ENCODE measurements at regions not wholly inside any gene's neighbourhood (a gene's known extent, or its start where the extent isn't known, plus 50 kb on each side); places are given as distances from the start of the nearest gene placed in this dataset.

DNA sequence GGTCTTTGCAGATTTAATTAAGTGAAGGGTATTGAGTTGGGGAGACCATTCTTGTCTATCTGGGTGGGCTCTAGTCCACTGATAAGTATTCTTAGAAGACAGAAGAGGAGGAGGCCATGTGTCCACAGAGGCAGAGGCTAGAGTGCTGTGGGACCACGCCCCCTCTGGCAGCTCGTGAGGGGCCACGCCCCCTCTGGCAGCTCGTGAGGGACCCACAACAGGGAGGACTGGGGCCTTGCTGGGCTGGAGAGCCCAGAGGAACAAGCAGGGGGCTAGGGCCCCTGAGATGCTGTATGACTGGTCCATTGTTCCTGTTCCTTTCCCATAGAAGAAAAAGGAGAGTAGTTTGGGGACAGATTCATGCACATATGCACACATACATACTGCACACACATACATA is 106.8 kb downstream of the METRNL start:
- TF ChIP-seq, protein P1, sequence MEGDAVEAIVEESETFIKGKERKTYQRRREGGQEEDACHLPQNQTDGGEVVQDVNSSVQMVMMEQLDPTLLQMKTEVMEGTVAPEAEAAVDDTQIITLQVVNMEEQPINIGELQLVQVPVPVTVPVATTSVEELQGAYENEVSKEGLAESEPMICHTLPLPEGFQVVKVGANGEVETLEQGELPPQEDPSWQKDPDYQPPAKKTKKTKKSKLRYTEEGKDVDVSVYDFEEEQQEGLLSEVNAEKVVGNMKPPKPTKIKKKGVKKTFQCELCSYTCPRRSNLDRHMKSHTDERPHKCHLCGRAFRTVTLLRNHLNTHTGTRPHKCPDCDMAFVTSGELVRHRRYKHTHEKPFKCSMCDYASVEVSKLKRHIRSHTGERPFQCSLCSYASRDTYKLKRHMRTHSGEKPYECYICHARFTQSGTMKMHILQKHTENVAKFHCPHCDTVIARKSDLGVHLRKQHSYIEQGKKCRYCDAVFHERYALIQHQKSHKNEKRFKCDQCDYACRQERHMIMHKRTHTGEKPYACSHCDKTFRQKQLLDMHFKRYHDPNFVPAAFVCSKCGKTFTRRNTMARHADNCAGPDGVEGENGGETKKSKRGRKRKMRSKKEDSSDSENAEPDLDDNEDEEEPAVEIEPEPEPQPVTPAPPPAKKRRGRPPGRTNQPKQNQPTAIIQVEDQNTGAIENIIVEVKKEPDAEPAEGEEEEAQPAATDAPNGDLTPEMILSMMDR (IDR thresholded peaks at IDR 0.05) = no peak
- TF ChIP-seq POLR2A (IDR thresholded peaks at IDR 0.05) = no peak
